C4-2B (cell line): ENCODE measurements at regions not wholly inside any gene's neighbourhood (a gene's known extent, or its start where the extent isn't known, plus 50 kb on each side); places are given as distances from the start of the nearest gene placed in this dataset.
"Not testable (repeated sequence)": the region's sequence is repeated elsewhere in the genome, so short reads cannot be mapped to it uniquely, and the experiment has no call there.

Experiments
- H3K27ac ChIP-seq: fragments of 450-650 bp; 2 replicates; pipeline ENCODE4 v1.5.1; 2017
- CTCF ChIP-seq: fragments of 450-650 bp; conservative IDR thresholded peaks from 2 replicates; pipeline ENCODE4 v1.5.1; 2017; ENCODE audit warnings: mild to moderate bottlenecking
- ZFX ChIP-seq: fragments of 450-650 bp; IDR thresholded peaks from 2 replicates; pipeline ENCODE4 v1.6.1; 2017

GRCh38 chr2:7861910-7862702 lies 819.8 kb upstream of the ID2 start:
- H3K27ac ChIP-seq, result no peak overlapping the region
- no peak for TF ChIP-seq ZFX
- TF ChIP-seq CTCF, result no peak

DNA sequence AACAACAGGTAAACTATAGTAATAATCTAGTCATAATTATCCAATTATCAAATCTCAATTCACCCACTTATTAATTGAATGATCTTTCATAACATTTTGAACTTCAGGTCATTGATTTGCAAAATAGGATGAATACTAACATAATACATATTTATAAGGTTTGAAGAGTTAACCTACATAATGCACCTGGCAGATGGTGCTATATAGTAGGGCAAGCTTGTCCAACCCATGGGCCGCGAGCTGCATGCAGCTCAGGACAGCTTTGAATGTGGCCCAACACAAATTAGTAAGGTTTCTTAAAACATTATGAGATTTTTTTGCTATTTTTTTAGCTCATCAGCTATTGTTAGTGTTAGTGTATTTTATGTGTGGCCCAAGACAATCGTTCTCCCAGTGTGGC lies 815.8 kb upstream of the ID2 start:
- H3K27ac ChIP-seq, result no peak overlapping the region
- TF ChIP-seq CTCF (no peak), ZFX (no peak)

DNA sequence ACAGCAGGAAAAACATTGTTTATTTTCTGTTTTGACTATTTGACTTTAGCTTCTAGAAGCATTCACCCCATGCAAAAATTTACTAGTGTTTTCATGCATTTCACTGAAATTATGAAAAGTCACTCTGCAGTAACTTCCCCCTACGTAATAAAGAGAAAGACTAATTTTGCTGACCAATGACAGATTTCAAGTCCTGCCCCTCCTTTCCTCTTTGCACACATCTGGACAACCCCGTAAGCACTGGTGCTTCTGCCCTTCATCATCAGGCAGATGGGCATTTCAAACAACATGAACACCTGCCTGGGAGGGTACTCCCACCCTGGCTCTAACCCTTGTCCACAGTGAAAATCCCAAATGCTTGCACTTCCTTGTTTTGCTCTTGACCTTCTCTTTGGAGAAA lies 815.0 kb upstream of the ID2 start:
- H3K27ac ChIP-seq, result no peak overlapping the region
- TF ChIP-seq ZFX (no peak), CTCF (no peak)

DNA sequence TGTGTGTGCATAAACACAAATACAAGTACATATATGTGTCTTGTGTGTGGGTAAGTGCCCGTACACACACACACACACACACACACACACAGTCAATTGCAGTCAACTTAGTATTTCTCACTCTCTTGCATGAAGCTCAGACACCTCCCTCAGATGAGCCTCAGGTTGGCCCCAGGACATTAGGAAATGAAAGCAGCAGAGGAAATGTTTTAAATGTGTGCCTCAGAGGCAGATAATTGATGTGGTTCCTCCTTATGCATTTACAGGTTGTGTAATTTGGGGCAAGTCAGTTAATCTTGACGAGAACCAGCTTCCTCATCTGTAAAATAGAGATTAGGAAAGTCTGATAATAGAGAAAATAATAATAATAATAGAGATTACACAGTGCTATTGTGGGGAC lies 814.0 kb upstream of the ID2 start:
- TF ChIP-seq CTCF (no peak), ZFX (no peak)

GRCh38 chr2:7868836-7869235 lies 813.0 kb upstream of the ID2 start:
- TF ChIP-seq ZFX, result no peak
- no peak for TF ChIP-seq CTCF
- no peak overlapping the region for H3K27ac ChIP-seq

More for the DNA sequence above, 814.0 kb upstream of the ID2 start:
- no peak overlapping the region for H3K27ac ChIP-seq

DNA sequence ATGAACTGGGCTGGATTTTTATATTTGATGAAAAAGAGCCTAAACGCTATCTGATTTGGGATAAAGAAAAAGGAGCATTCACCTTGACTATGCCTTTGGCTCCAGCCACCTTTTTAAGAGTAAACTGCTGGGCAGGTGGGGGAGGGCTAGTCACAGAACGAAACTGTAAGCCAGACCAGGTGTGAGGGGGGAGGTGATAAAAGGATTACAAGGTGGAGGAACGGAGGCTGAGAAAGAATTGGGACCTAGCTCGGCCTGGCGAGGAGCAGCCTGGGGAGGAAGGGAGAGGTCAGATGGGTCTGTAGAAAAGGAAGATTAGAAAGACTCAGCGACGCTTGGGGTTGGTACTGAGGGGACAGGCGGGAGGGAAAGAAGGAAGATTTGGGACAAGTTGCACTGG lies 805.4 kb upstream of the ID2 start:
- H3K27ac ChIP-seq, result not testable (repeated sequence)

DNA sequence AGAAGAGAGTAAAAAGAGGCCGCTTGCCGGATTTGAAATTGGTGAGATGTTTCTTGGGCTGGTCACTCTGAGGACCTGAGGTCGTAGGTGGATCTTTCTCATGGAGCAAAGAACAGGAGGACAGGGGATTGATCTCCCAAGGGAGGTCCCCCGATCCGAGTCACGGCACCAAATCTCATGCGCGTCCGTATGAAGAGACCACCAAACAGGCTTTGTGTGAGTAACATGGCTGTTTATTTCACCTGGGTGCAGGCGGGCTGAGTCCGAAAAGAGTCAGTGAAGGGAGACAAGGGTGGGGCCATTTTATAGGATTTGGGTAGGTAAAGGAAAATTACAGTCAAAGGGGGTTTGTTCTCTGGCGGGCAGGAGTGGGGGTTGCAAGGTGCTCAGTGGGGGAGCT lies 803.6 kb upstream of the ID2 start:
- not testable (repeated sequence) for H3K27ac ChIP-seq

- no peak overlapping the region for H3K27ac ChIP-seq
- TF ChIP-seq ZFX (no peak), CTCF (no peak)
Observed at GRCh38 chr2:7878786-7879482, 802.9 kb upstream of the ID2 start.
